Calu3 (cell line): ENCODE measurements at regions not wholly inside any gene's neighbourhood (a gene's known extent, or its start where the extent isn't known, plus 50 kb on each side); places are given as distances from the start of the nearest gene placed in this dataset.

Source experiments
- BruUV-seq: library from RNA; stranded (reverse); fragments of 400-500 nt; replicated peaks from 2 replicates; lab custom pipeline; 2021; lab: Mats Ljungman, UMichigan
- CTCF ChIA-PET: fragments of 300-600 bp; sonication (Branson Sonifier 250); formaldehyde crosslinking; loops from one replicate; lab custom pipeline; 2022; ENCODE audit warnings: antibody characterized with exemption; lab: Charles Lee
- DNase-seq: peaks from one replicate; pipeline ENCODE4 v3.0.0; 2022
- H3K27ac Mint-ChIP-seq: one replicate; pipeline ENCODE4 v1.8.0; 2022; ENCODE audit warnings: mixed read lengths; ENCODE audit not compliant: unreplicated experiment
- H3K27me3 Mint-ChIP-seq: one replicate; pipeline ENCODE4 v1.8.0; 2022; ENCODE audit warnings: mixed read lengths; ENCODE audit not compliant: unreplicated experiment
- H3K36me3 Mint-ChIP-seq: one replicate; pipeline ENCODE4 v1.8.0; 2022; ENCODE audit warnings: mild to moderate bottlenecking, moderate library complexity, mixed read lengths; ENCODE audit not compliant: insufficient read depth, unreplicated experiment
- H3K4me1 Mint-ChIP-seq: one replicate; pipeline ENCODE4 v1.8.0; 2022; ENCODE audit warnings: mild to moderate bottlenecking, low read depth, mixed read lengths; ENCODE audit not compliant: unreplicated experiment
- H3K4me3 Mint-ChIP-seq: one replicate; pipeline ENCODE4 v1.8.0; 2022; ENCODE audit warnings: mild to moderate bottlenecking, low read depth, moderate library complexity, mixed read lengths; ENCODE audit not compliant: unreplicated experiment
- H3K9me3 Mint-ChIP-seq: one replicate; pipeline ENCODE4 v1.8.0; 2022; ENCODE audit warnings: low read depth, mixed read lengths; ENCODE audit not compliant: unreplicated experiment
- intact Hi-C: fragments of 100-400 bp; cut with micrococcal nuclease; formaldehyde crosslinking; loops from one replicate; pipeline ENCODE4 v1.10.0; 2022; ENCODE audit not compliant: unreplicated experiment
- TF ChIP-seq, protein P1 (sequence below): fragments of 200-600 bp; IDR thresholded peaks from one replicate; pipeline ENCODE4 v1.8.0; 2022; ENCODE audit warnings: antibody characterized with exemption; ENCODE audit not compliant: unreplicated experiment

DNA sequence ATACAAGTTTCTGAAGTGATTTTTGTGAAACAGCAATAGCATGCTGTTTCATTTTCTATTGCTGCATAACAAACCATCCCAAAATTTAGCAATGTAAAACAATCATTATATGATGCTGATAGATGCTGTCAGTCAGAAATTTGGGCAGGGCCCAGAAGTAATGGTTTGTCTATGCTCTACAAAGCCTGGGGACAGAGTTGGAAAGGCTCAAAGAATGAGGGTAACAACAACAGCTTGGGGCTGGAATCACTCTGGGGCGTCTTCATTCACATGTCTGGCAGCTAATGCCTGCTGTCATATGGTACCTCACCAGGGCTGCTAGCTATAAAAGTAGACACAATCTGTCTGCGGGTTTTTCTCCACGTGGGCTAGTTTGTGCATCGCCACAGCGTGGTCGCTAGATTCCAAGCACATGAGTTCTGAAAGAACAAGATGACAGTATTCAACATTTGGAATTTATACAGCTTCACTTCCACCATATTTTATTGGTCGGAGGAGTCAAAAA is 176.5 kb downstream of the BMP4 start:
- H3K4me3 Mint-ChIP-seq: no peak overlapping the region
- no peak overlapping the region for H3K27ac Mint-ChIP-seq
- H3K4me1 Mint-ChIP-seq: no peaks in the 10 kb centered on the region
- DNase-seq: no peak
- no peaks in the 10 kb centered on the region for H3K36me3 Mint-ChIP-seq
- H3K27me3 Mint-ChIP-seq: no peaks in the 10 kb centered on the region
- intact Hi-C loops: no loop called here
- BruUV-seq: no TSS peak
- CTCF ChIA-PET: no interaction called here
- H3K9me3 Mint-ChIP-seq: peaks cover 5% of the 10 kb centered on the region
- TF ChIP-seq, protein P1, sequence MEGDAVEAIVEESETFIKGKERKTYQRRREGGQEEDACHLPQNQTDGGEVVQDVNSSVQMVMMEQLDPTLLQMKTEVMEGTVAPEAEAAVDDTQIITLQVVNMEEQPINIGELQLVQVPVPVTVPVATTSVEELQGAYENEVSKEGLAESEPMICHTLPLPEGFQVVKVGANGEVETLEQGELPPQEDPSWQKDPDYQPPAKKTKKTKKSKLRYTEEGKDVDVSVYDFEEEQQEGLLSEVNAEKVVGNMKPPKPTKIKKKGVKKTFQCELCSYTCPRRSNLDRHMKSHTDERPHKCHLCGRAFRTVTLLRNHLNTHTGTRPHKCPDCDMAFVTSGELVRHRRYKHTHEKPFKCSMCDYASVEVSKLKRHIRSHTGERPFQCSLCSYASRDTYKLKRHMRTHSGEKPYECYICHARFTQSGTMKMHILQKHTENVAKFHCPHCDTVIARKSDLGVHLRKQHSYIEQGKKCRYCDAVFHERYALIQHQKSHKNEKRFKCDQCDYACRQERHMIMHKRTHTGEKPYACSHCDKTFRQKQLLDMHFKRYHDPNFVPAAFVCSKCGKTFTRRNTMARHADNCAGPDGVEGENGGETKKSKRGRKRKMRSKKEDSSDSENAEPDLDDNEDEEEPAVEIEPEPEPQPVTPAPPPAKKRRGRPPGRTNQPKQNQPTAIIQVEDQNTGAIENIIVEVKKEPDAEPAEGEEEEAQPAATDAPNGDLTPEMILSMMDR: no peak

DNA sequence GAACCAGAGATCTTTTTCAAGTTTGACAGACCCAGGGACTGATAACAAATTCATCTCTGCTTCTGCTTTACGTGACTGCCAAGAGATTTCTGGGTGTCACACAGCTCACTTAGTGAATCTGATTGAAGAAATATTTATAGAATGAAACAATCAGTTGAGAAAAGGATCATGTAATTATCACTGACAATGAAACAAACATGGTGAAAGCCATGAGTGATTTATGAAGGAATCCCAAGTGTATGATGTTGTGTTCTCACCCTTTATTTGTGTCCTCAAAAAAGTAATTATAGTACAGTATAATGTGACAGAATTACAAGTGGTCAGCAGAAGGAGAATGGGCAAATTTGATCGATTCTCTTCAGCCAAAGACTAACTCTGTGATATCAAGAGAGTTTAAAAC is 177.3 kb downstream of the BMP4 start:
- H3K4me3 Mint-ChIP-seq: no peak overlapping the region
- no peaks in the 10 kb centered on the region for H3K27me3 Mint-ChIP-seq
- intact Hi-C loops: loop anchor here (10.0 kb wide), 1 partner anchor 244 kb away; no protein-coding TSS in a partner anchor
- no peaks in the 10 kb centered on the region for H3K36me3 Mint-ChIP-seq
- no peaks in the 10 kb centered on the region for H3K4me1 Mint-ChIP-seq
- TF ChIP-seq, protein P1: no peak
- DNase-seq: no peak
- CTCF ChIA-PET: no interaction called here
- H3K9me3 Mint-ChIP-seq: no peaks in the 10 kb centered on the region
- BruUV-seq: no TSS peak
- H3K27ac Mint-ChIP-seq: no peak overlapping the region

DNA sequence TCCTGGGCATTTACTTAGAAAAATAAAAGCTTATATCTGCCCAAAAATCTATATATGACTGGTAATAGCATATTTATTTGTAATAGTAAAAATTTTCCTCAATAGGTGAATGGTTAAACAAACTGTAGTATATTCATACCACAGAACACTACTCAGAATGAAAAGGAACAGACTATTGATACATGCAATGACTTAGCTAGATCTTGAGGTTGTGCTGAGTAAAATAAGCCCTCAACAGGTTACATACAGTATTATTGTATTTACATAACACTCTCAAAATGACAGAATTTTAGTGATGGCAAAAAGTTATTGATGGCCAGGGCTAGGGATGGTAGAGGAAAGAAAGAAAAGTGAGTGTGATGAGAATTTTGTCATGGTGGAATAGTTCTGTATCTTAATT is 178.4 kb downstream of the BMP4 start:
- TF ChIP-seq, protein P1: no peak
- DNase-seq: no peak
- H3K4me3 Mint-ChIP-seq: no peak overlapping the region
- CTCF ChIA-PET: no interaction called here
- H3K27ac Mint-ChIP-seq: no peak overlapping the region
- no peaks in the 10 kb centered on the region for H3K27me3 Mint-ChIP-seq
- intact Hi-C loops: loop anchor here (10.0 kb wide), 1 partner anchor 243 kb away; no protein-coding TSS in a partner anchor
- H3K4me1 Mint-ChIP-seq: no peaks in the 10 kb centered on the region
- no TSS peak for BruUV-seq
- H3K36me3 Mint-ChIP-seq: no peaks in the 10 kb centered on the region
- H3K9me3 Mint-ChIP-seq: no peaks in the 10 kb centered on the region

DNA sequence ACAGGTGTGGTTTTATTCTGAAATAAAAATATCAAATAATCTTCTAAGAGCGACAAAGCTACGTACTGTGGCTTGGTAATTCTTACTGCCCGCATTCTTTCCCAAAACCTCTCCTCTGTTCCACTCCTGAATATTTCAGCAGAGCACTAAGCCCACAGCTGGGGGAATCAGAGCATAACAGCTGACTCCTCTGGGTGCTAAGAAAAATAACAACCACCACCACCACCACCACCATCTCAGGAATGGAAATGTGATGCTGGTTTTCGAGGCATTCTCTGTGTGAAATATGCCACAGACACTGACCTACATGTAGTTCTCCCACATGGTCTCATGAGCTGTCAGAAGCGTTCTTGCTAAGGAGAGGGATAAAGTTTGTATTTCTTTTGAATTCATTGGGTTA is 183.7 kb downstream of the BMP4 start:
- Mint-ChIP-seq H3K9me3 (no peaks in the 10 kb centered on the region), H3K27me3 (no peaks in the 10 kb centered on the region), H3K4me1 (peaks cover 19% of the 10 kb centered on the region), H3K27ac (no peak overlapping the region), H3K36me3 (peaks cover 4% of the 10 kb centered on the region), H3K4me3 (no peak overlapping the region)
- TF ChIP-seq, protein P1: no peak
- CTCF ChIA-PET: no interaction called here
- intact Hi-C loops: loop anchor here (10.0 kb wide), 1 partner anchor 238 kb away; no protein-coding TSS in a partner anchor
- no peak for DNase-seq
- BruUV-seq: no TSS peak
